ENCODE measurements at regions not wholly inside any gene's neighbourhood (a gene's known extent, or its start where the extent isn't known, plus 50 kb on each side); places are given as distances from the start of the nearest gene placed in this dataset.

DNA sequence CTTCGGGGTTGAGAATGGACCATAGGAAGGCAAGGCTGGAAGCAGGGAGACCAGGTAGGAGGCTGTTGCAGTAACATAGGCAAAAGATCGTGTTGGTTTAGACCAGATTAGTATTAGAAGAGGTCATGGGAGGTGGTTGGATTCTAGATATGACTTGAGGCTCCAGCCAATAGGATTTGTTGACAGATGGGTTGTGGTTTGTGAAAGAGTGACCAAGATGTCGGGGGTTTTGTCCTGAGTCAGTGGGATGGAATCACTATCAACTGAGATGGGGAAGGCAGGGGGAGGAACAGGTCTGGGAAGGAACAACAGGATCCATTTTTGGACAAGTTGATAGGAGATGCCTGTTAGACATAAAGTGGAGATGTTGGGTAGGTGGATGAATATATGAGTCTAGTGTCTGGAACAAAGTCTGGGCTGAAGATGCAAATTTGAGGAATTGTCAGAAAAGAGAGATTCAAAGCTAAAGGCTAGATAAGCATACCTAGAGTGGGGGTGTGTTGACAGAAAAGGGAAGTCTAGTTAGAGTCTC lies 95.5 kb upstream of the NPHP3 start:
- POLR2A ChIA-PET, result no interaction called here

DNA sequence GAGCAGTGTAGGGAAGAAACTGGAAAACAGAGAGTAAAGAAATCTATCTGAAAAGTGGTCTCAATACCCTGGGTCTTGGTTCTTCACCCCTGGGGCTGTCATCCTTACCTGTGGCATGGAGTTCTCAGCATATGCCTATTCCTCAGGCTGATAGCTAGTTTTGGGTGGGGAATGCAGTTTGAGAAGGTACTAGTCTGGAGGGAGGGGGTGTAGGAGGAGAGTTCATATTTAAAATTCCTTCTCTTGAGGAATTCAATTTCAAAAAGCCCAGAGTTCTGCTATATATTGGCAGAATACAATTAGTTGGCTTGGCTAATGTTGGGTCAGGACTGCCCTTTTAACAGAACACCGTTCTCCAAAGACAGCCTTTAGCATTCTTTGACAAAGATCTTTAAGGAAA lies 82.9 kb upstream of the NPHP3 start:
- Histone ChIP-seq H3K4me3 (ENCODE audit: low read depth in 2 of 2, low read length in 1 of 2) (no peak overlapping the region), H3K4me2 (no peak overlapping the region), H3F3A (replicated peaks; ENCODE audit: insufficient read depth) (no peaks in the 10 kb centered on the region), H4K20me1 (ENCODE audit: insufficient read depth) (no peaks in the 10 kb centered on the region), H3K36me3 (replicated peaks in 1 of 2; ENCODE audit: control insufficient read depth in 1 of 2, insufficient read depth in 2 of 2, low read length in 1 of 2) (no peaks in the 10 kb centered on the region), H2AFZ (ENCODE audit: low read depth) (no peak overlapping the region), H3K9me3 (no peaks in the 10 kb centered on the region), H3K27me3 (ENCODE audit: insufficient read depth) (no peaks in the 10 kb centered on the region), H3K27ac (ENCODE audit: low read depth in 2 of 2, low read length in 1 of 2) (no peak overlapping the region), H3K9ac (no peak overlapping the region), H3K9me2 (no peaks in the 10 kb centered on the region), H3K79me2 (ENCODE audit: insufficient read depth) (no peaks in the 10 kb centered on the region), H3K4me1 (ENCODE audit: control insufficient read depth in 1 of 2, insufficient read depth in 2 of 2, low read depth in 1 of 2, low read length in 1 of 2) (0 out of 4 replicates have a peak, but pooled peaks cover 0 to 7% of the 10 kb centered on the region in 2 experiments)
- ChIA-PET CTCF (no interaction called here), POLR2A (no interaction called here)
- no peak for DNase-seq
- 13% methylated on average over 1 of the region's 1 CpG for WGBS (ENCODE audit: low lambda C conversion rate)
- TF ChIP-seq TAF1 (IDR thresholded peaks at IDR 0.05; ENCODE audit: borderline replicate concordance, low read depth, low read length) (no peak), RXRA (IDR thresholded peaks at IDR 0.05; ENCODE audit: borderline replicate concordance, low read depth) (no peak), NFIC (IDR thresholded peaks at IDR 0.05; ENCODE audit: borderline replicate concordance) (no peak), NRF1 (IDR thresholded peaks at IDR 0.05; ENCODE audit: low read depth, low read length) (no peak), EZH2phosphoT487 (IDR thresholded peaks at IDR 0.05; ENCODE audit: borderline replicate concordance, low read depth) (no peak), FOXM1 (IDR thresholded peaks at IDR 0.05; ENCODE audit: low read depth) (no peak), GATA2 (CRISPR knock-in tag; IDR thresholded peaks at IDR 0.05) (no peak), EP300 (IDR thresholded peaks at IDR 0.05; ENCODE audit: borderline replicate concordance in 1 of 2, low read depth in 1 of 2, low read length in 1 of 2) (no peak), RAD21 (IDR thresholded peaks at IDR 0.05; ENCODE audit: low read length) (no peak), MXI1 (IDR thresholded peaks at IDR 0.05; ENCODE audit: low read depth, low read length) (no peak), ELF1 (IDR thresholded peaks at IDR 0.05) (no peak), YY1 (IDR thresholded peaks at IDR 0.05; ENCODE audit: low read depth) (no peak), MEF2A (IDR thresholded peaks at IDR 0.05; ENCODE audit: borderline replicate concordance, low read depth) (no peak), CHD2 (IDR thresholded peaks at IDR 0.05; ENCODE audit: low read length, partially characterized antibody) (no peak)
- TF ChIP-seq, protein P1, sequence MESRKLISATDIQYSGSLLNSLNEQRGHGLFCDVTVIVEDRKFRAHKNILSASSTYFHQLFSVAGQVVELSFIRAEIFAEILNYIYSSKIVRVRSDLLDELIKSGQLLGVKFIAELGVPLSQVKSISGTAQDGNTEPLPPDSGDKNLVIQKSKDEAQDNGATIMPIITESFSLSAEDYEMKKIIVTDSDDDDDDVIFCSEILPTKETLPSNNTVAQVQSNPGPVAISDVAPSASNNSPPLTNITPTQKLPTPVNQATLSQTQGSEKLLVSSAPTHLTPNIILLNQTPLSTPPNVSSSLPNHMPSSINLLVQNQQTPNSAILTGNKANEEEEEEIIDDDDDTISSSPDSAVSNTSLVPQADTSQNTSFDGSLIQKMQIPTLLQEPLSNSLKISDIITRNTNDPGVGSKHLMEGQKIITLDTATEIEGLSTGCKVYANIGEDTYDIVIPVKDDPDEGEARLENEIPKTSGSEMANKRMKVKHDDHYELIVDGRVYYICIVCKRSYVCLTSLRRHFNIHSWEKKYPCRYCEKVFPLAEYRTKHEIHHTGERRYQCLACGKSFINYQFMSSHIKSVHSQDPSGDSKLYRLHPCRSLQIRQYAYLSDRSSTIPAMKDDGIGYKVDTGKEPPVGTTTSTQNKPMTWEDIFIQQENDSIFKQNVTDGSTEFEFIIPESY (IDR thresholded peaks at IDR 0.05; ENCODE audit: borderline replicate concordance, low read depth), result no peak
- TF ChIP-seq, protein P2, sequence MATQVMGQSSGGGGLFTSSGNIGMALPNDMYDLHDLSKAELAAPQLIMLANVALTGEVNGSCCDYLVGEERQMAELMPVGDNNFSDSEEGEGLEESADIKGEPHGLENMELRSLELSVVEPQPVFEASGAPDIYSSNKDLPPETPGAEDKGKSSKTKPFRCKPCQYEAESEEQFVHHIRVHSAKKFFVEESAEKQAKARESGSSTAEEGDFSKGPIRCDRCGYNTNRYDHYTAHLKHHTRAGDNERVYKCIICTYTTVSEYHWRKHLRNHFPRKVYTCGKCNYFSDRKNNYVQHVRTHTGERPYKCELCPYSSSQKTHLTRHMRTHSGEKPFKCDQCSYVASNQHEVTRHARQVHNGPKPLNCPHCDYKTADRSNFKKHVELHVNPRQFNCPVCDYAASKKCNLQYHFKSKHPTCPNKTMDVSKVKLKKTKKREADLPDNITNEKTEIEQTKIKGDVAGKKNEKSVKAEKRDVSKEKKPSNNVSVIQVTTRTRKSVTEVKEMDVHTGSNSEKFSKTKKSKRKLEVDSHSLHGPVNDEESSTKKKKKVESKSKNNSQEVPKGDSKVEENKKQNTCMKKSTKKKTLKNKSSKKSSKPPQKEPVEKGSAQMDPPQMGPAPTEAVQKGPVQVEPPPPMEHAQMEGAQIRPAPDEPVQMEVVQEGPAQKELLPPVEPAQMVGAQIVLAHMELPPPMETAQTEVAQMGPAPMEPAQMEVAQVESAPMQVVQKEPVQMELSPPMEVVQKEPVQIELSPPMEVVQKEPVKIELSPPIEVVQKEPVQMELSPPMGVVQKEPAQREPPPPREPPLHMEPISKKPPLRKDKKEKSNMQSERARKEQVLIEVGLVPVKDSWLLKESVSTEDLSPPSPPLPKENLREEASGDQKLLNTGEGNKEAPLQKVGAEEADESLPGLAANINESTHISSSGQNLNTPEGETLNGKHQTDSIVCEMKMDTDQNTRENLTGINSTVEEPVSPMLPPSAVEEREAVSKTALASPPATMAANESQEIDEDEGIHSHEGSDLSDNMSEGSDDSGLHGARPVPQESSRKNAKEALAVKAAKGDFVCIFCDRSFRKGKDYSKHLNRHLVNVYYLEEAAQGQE (IDR thresholded peaks at IDR 0.05; ENCODE audit: low read depth, low read length), result no peak
- TF ChIP-seq, protein P3, sequence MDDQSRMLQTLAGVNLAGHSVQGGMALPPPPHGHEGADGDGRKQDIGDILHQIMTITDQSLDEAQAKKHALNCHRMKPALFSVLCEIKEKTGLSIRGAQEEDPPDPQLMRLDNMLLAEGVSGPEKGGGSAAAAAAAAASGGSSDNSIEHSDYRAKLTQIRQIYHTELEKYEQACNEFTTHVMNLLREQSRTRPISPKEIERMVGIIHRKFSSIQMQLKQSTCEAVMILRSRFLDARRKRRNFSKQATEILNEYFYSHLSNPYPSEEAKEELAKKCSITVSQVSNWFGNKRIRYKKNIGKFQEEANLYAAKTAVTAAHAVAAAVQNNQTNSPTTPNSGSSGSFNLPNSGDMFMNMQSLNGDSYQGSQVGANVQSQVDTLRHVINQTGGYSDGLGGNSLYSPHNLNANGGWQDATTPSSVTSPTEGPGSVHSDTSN (IDR thresholded peaks at IDR 0.05), result no peak
- TF ChIP-seq, protein P4, sequence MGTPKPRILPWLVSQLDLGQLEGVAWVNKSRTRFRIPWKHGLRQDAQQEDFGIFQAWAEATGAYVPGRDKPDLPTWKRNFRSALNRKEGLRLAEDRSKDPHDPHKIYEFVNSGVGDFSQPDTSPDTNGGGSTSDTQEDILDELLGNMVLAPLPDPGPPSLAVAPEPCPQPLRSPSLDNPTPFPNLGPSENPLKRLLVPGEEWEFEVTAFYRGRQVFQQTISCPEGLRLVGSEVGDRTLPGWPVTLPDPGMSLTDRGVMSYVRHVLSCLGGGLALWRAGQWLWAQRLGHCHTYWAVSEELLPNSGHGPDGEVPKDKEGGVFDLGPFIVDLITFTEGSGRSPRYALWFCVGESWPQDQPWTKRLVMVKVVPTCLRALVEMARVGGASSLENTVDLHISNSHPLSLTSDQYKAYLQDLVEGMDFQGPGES (IDR thresholded peaks at IDR 0.05; ENCODE audit: low read depth, low read length), result no peak

More for the DNA sequence above, 95.5 kb upstream of the NPHP3 start:
- CTCF ChIA-PET, result no interaction called here
- no peaks in the 10 kb centered on the region for H3K9me3 ChIP-seq
- H3K27me3 ChIP-seq (ENCODE audit: insufficient read depth), result no peaks in the 10 kb centered on the region; the same call in 1 of the 2 replicates
- no peaks in the 10 kb centered on the region for H3K36me3 ChIP-seq (replicated peaks in 1 of 2; ENCODE audit: control insufficient read depth in 1 of 2, insufficient read depth in 2 of 2, low read length in 1 of 2)
- no peak for DNase-seq
- H3F3A ChIP-seq (replicated peaks; ENCODE audit: insufficient read depth), result no peaks in the 10 kb centered on the region
- no peak overlapping the region for H3K27ac ChIP-seq (ENCODE audit: low read depth in 2 of 2, low read length in 1 of 2)
- no peaks in the 10 kb centered on the region for H4K20me1 ChIP-seq (ENCODE audit: insufficient read depth)
- no peak overlapping the region for H2AFZ ChIP-seq (ENCODE audit: low read depth)
- no peak for TF ChIP-seq NFIC (IDR thresholded peaks at IDR 0.05; ENCODE audit: borderline replicate concordance)
- TF ChIP-seq RXRA (IDR thresholded peaks at IDR 0.05; ENCODE audit: borderline replicate concordance, low read depth), result no peak
- no peaks in the 10 kb centered on the region for H3K9me2 ChIP-seq
- no peak overlapping the region for H3K4me3 ChIP-seq (ENCODE audit: low read depth in 2 of 2, low read length in 1 of 2)
- H3K79me2 ChIP-seq (ENCODE audit: insufficient read depth), result no peaks in the 10 kb centered on the region
- H3K4me2 ChIP-seq, result no peak overlapping the region
- no peak overlapping the region for H3K9ac ChIP-seq
- 30% methylated on average over 3 of the region's 3 CpGs for WGBS (ENCODE audit: low lambda C conversion rate)
- no peaks in the 10 kb centered on the region for H3K4me1 ChIP-seq (ENCODE audit: control insufficient read depth in 1 of 2, insufficient read depth in 2 of 2, low read depth in 1 of 2, low read length in 1 of 2)
